Ascending aorta (tissue), 2 donors: ENCODE measurements at regions not wholly inside any gene's neighbourhood (a gene's known extent, or its start where the extent isn't known, plus 50 kb on each side); places are given as distances from the start of the nearest gene placed in this dataset.

Experiments
- DNase-seq, 2 donors: peaks; one replicate each; pipeline ENCODE4 v3.0.0-alpha.2; 2019; ENCODE audit warnings: low spot score in 2 of 2
- H3K27ac ChIP-seq, 2 donors: fragments of 200-600 bp; sonication (generic); one replicate each; pipeline ENCODE4 v1.5.1; 2016 to 2017; ENCODE audit warnings: mild to moderate bottlenecking in 1 of 2
- H3K27me3 ChIP-seq: fragments of 200-600 bp; sonication (generic); one replicate; pipeline ENCODE4 v1.5.1; 2017
- H3K36me3 ChIP-seq, 2 donors: fragments of 200-600 bp; sonication (generic); one replicate each; pipeline ENCODE4 v1.5.1; 2016
- H3K4me1 ChIP-seq, 2 donors: fragments of 200-600 bp; sonication (generic); one replicate each; pipeline ENCODE4 v1.5.1; 2016 to 2017; ENCODE audit warnings: mild to moderate bottlenecking in 1 of 2
- H3K4me3 ChIP-seq, 2 donors: fragments of 200-600 bp; sonication (generic); one replicate each; pipeline ENCODE4 v1.5.1; 2016 to 2017; ENCODE audit warnings: mild to moderate bottlenecking in 1 of 2
- H3K9me3 ChIP-seq, 2 donors: fragments of 200-600 bp; sonication (generic); one replicate each; pipeline ENCODE4 v1.5.1; 2016
- CTCF ChIP-seq, 3 experiments: fragments of 200-600 bp in 2 of 3; fragments of 450-650 bp in 1 of 3; sonication (generic) in 2 of 3; IDR thresholded peaks; one replicate each; pipeline ENCODE4 v1.5.1; 2016 to 2019; ENCODE audit warnings: antibody characterized with exemption in 3 of 3, mild to moderate bottlenecking in 1 of 3, moderate library complexity in 1 of 3
- intact Hi-C: fragments of 100-400 bp; cut with DNase I; formaldehyde crosslinking; loops from one replicate; pipeline ENCODE4 v1.15.1; 2023

- Histone ChIP-seq H3K4me1 (no peaks in the 10 kb centered on the region), H3K4me3 (no peak overlapping the region), H3K36me3 (no peaks in the 10 kb centered on the region), H3K9me3 (no peaks in the 10 kb centered on the region), H3K27me3 (no peaks in the 10 kb centered on the region), H3K27ac (no peak overlapping the region)
- DNase-seq = no peak
- intact Hi-C loops = no loop called here
- TF ChIP-seq CTCF (IDR thresholded peaks at IDR 0.05) = no peak
These were observed 171.3 kb downstream of the RPRM start for GRCh38 chr2:153307223-153307622.

- no peaks in the 10 kb centered on the region for H3K36me3 ChIP-seq
- intact Hi-C loops = no loop called here
- TF ChIP-seq CTCF (IDR thresholded peaks at IDR 0.05) = no peak
- no peaks in the 10 kb centered on the region for H3K27me3 ChIP-seq
- no peak overlapping the region for H3K4me3 ChIP-seq
- no peaks in the 10 kb centered on the region for H3K4me1 ChIP-seq
- H3K9me3 ChIP-seq = no peaks in the 10 kb centered on the region
- DNase-seq = no peak
- no peak overlapping the region for H3K27ac ChIP-seq
These were observed 178.8 kb downstream of the RPRM start for GRCh38 chr2:153299809-153300208.

DNA sequence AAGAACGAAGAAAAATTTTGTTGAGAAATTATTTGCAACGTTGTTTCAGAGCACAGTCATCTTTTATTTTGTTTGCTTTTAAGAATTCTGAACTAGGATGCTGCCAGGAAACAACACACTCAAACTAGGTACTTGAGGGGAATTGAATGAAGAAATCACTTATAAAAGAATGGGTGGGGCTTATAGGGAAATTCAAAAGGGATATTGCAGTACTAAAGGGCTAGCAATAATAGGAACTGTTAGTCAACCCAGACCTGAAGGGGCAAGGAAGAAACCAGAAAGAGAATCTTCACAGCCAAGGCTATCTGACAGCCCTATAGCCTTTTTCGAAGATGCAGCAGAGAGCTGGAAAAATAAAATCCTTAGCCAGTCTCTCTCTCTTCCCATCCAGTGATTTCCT lies 179.3 kb downstream of the RPRM start:
- intact Hi-C loops = no loop called here
- no peak for TF ChIP-seq CTCF (IDR thresholded peaks at IDR 0.05)
- Histone ChIP-seq H3K36me3 (no peaks in the 10 kb centered on the region), H3K4me3 (no peak overlapping the region), H3K27ac (no peak overlapping the region), H3K4me1 (no peaks in the 10 kb centered on the region), H3K27me3 (no peaks in the 10 kb centered on the region), H3K9me3 (no peaks in the 10 kb centered on the region)
- DNase-seq = no peak

- Histone ChIP-seq H3K9me3 (no peaks in the 10 kb centered on the region), H3K27ac (no peak overlapping the region), H3K4me1 (no peaks in the 10 kb centered on the region), H3K36me3 (no peaks in the 10 kb centered on the region), H3K4me3 (no peak overlapping the region), H3K27me3 (no peaks in the 10 kb centered on the region)
- DNase-seq = no peak
- no peak for TF ChIP-seq CTCF (IDR thresholded peaks at IDR 0.05)
- intact Hi-C loops = no loop called here
These were observed 184.3 kb downstream of the RPRM start for GRCh38 chr2:153294199-153294786.

DNA sequence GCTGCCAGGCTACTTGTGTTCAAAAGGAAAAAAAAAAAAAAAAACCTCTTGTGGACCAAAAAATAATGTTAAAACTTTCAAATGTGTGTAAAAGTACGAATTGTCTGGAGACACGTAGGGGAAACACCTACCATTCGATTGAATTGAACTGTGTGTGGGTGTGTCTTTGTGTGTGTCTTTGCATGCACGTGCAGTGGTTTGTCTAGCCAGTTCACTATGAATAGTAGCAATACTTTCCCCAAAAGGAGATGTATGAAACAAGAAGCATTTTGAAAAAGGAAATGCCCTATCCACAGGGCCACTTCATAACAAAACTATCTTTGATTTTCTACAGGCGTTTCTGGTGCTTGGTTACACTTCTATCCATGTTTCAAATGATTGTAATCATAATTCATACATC lies 186.8 kb downstream of the RPRM start:
- no peaks in the 10 kb centered on the region for H3K4me1 ChIP-seq
- no peaks in the 10 kb centered on the region for H3K27me3 ChIP-seq

More for the DNA sequence above, 186.8 kb downstream of the RPRM start:
- Histone ChIP-seq H3K27ac (no peak overlapping the region), H3K4me3 (no peak overlapping the region), H3K36me3 (no peaks in the 10 kb centered on the region), H3K9me3 (no peaks in the 10 kb centered on the region)
- TF ChIP-seq CTCF (IDR thresholded peaks at IDR 0.05) = no peak
- intact Hi-C loops = no loop called here
- DNase-seq = no peak
